GM12873 (cell line): ENCODE measurements at regions not wholly inside any gene's neighbourhood (a gene's known extent, or its start where the extent isn't known, plus 50 kb on each side); places are given as distances from the start of the nearest gene placed in this dataset.

Experiments used
- CTCF ChIP-seq: IDR thresholded peaks from 2 replicates; pipeline ENCODE4 v1.5.1; 2012; ENCODE audit warnings: low read depth, mild to moderate bottlenecking, moderate library complexity, low read length, control low read depth; ENCODE audit not compliant: insufficient read depth; ENCODE audit errors: missing control alignments

GRCh38 chr3:74004386-74004785 is 379.6 kb upstream of the PDZRN3 start:
- no peak for TF ChIP-seq CTCF

- TF ChIP-seq CTCF, result no peak
These were observed 379.0 kb upstream of the PDZRN3 start for GRCh38 chr3:74003734-74004133.

GRCh38 chr3:74001436-74001835 is 376.7 kb upstream of the PDZRN3 start:
- TF ChIP-seq CTCF, result no peak

- no peak for TF ChIP-seq CTCF
These were observed 376.0 kb upstream of the PDZRN3 start for GRCh38 chr3:74000725-74001124.

GRCh38 chr3:73999501-73999900 is 374.8 kb upstream of the PDZRN3 start:
- TF ChIP-seq CTCF, result no peak

GRCh38 chr3:73966733-73967132 is 342.0 kb upstream of the PDZRN3 start:
- no peak for TF ChIP-seq CTCF

- TF ChIP-seq CTCF, result no peak
These were observed 340.1 kb upstream of the PDZRN3 start for GRCh38 chr3:73964818-73965217.
